HG02642 (cell line): ENCODE measurements at regions not wholly inside any gene's neighbourhood (a gene's known extent, or its start where the extent isn't known, plus 50 kb on each side); places are given as distances from the start of the nearest gene placed in this dataset.

ENCODE experiments used
- ATAC-seq: cut with Tn5 transposase; IDR thresholded peaks from one replicate; pipeline ENCODE4 v1.9.1; 2021; ENCODE audit warnings: mild to moderate bottlenecking; ENCODE audit not compliant: unreplicated experiment, poor library complexity

GRCh38 chr21:23292292-23292691 lies 2294.1 kb downstream of the NCAM2 start:
- ATAC-seq, result no peak

- no peak for ATAC-seq
These were observed 2283.7 kb downstream of the NCAM2 start for GRCh38 chr21:23281917-23282316.

GRCh38 chr21:23249760-23250159 lies 2251.6 kb downstream of the NCAM2 start:
- ATAC-seq, result no peak

GRCh38 chr21:23247334-23247733 lies 2249.1 kb downstream of the NCAM2 start:
- no peak for ATAC-seq

- no peak for ATAC-seq
These were observed 2247.0 kb downstream of the NCAM2 start for GRCh38 chr21:23245255-23245654.

GRCh38 chr21:23223882-23224281 lies 2225.7 kb downstream of the NCAM2 start:
- no peak for ATAC-seq

- no peak for ATAC-seq
These were observed 2220.5 kb downstream of the NCAM2 start for GRCh38 chr21:23218667-23219066.

GRCh38 chr21:23217597-23217996 lies 2219.4 kb downstream of the NCAM2 start:
- ATAC-seq, result no peak

- no peak for ATAC-seq
These were observed 2217.1 kb downstream of the NCAM2 start for GRCh38 chr21:23215261-23215660.
